ENCODE measurements at regions not wholly inside any gene's neighbourhood (a gene's known extent, or its start where the extent isn't known, plus 50 kb on each side); places are given as distances from the start of the nearest gene placed in this dataset.

DNA sequence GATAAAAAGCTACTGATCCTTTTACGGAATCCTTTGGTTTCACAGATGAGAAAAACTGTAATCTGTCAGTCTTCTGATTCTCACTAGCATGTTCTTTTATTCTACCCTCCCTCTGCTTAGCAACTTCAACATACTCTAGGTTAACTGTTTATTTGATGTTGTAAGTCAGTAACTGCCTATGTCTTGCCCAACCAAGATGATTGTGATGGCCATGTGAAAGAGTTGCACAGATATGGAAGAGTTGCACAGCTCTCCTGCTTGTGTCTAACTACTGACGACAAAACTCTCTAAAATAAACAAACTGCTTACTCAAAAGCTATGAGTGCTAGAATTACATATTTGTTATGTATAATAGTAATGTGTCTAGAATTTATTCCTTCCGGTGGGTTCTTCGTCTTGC, 227.3 kb upstream of the DAB2 start:
- no peak overlapping the region for H2BK15ac ChIP-seq (replicated peaks; ENCODE audit: low read depth)
- H3K18ac ChIP-seq (ENCODE audit: low read length): no peak overlapping the region
- no peaks in the 10 kb centered on the region for H3K4me1 ChIP-seq (ENCODE audit: control insufficient read depth, low read depth, low read length)
- H3K4me2 ChIP-seq (ENCODE audit: low read length): no peak overlapping the region
- WGBS (ENCODE audit: extremely low coverage, insufficient coverage, low lambda C conversion rate): no CpG with 5 or more reads among the region's 4 CpGs
- no peak overlapping the region for H4K5ac ChIP-seq (ENCODE audit: low read length)
- H2BK5ac ChIP-seq (ENCODE audit: low read length): no peak overlapping the region
- H3K9ac ChIP-seq (ENCODE audit: low read length): no peak overlapping the region
- H2BK120ac ChIP-seq (ENCODE audit: low read depth, low read length): no peak overlapping the region
- H3K79me2 ChIP-seq (ENCODE audit: control insufficient read depth, insufficient read depth, low read length): no peaks in the 10 kb centered on the region
- H2AK5ac ChIP-seq (ENCODE audit: low read length): no peak overlapping the region
- no peak overlapping the region for H3K27ac ChIP-seq (ENCODE audit: low read depth, low read length)
- no peak overlapping the region for H3K56ac ChIP-seq (ENCODE audit: low read length)
- H3K23ac ChIP-seq (ENCODE audit: low read length): no peak overlapping the region
- no peak overlapping the region for H4K8ac ChIP-seq (ENCODE audit: low read depth, low read length)
- no peaks in the 10 kb centered on the region for H3K79me1 ChIP-seq (ENCODE audit: low read length)
- no peaks in the 10 kb centered on the region for H3K36me3 ChIP-seq (ENCODE audit: control insufficient read depth, insufficient read depth, low read length)
- DNase-seq: no peak
- no peak overlapping the region for H3K4ac ChIP-seq (ENCODE audit: low read depth, low read length)
- no peak overlapping the region for H3K4me3 ChIP-seq (ENCODE audit: low read length)
- H3K27me3 ChIP-seq (ENCODE audit: insufficient read depth, low read length, poor library complexity): no peaks in the 10 kb centered on the region

DNA sequence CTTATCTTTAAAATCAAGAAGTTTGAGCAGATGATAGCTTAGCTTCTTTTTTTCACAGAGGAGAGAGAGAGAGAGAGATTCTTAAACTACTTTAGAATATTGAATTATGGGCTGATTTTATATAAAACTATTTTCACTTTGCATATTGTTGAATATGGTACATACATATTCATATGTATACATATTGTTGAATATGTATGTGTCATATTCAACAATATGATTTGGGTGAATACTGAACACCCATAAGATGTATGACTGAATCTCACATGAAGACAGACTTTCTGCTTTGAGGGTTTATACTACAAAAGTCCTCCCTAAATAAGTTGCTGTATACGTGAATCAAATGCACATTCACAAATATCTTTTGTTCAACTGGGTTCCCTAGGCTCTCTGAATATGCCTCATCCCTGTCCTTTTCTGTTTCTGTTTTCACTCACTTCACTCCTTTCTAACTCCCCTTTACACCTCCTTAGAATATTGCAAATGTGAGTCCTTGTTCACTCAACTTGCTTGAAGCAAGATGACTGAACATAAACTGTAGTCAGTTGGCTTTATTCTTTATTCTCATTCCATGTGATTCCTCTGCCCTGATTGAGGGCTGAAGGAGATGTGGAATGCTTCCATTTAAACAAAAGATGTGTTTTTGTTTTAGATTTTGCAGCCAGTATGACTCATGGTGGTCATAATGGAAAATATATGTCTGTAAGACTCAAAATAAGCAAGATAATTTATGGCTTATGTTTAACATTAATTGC, 225.4 kb upstream of the DAB2 start:
- Histone ChIP-seq H3K4me1 (ENCODE audit: control insufficient read depth, low read depth, low read length) (no peaks in the 10 kb centered on the region), H3K23ac (ENCODE audit: low read length) (no peak overlapping the region), H3K4me2 (ENCODE audit: low read length) (no peak overlapping the region), H2AK5ac (ENCODE audit: low read length) (no peak overlapping the region), H2BK5ac (ENCODE audit: low read length) (no peak overlapping the region), H3K56ac (ENCODE audit: low read length) (no peak overlapping the region), H3K4me3 (ENCODE audit: low read length) (no peak overlapping the region), H2BK15ac (replicated peaks; ENCODE audit: low read depth) (no peak overlapping the region), H4K8ac (ENCODE audit: low read depth, low read length) (no peak overlapping the region), H3K4ac (ENCODE audit: low read depth, low read length) (no peak overlapping the region), H3K27me3 (ENCODE audit: insufficient read depth, low read length, poor library complexity) (no peaks in the 10 kb centered on the region), H3K79me1 (ENCODE audit: low read length) (no peaks in the 10 kb centered on the region), H3K18ac (ENCODE audit: low read length) (no peak overlapping the region), H3K27ac (ENCODE audit: low read depth, low read length) (no peak overlapping the region), H3K79me2 (ENCODE audit: control insufficient read depth, insufficient read depth, low read length) (no peaks in the 10 kb centered on the region), H4K5ac (ENCODE audit: low read length) (no peak overlapping the region), H2BK120ac (ENCODE audit: low read depth, low read length) (no peak overlapping the region), H3K36me3 (ENCODE audit: control insufficient read depth, insufficient read depth, low read length) (no peaks in the 10 kb centered on the region), H3K9ac (ENCODE audit: low read length) (no peak overlapping the region)
- DNase-seq: no peak
- no CpG with 5 or more reads among the region's 1 CpG for WGBS (ENCODE audit: extremely low coverage, insufficient coverage, low lambda C conversion rate)

DNA sequence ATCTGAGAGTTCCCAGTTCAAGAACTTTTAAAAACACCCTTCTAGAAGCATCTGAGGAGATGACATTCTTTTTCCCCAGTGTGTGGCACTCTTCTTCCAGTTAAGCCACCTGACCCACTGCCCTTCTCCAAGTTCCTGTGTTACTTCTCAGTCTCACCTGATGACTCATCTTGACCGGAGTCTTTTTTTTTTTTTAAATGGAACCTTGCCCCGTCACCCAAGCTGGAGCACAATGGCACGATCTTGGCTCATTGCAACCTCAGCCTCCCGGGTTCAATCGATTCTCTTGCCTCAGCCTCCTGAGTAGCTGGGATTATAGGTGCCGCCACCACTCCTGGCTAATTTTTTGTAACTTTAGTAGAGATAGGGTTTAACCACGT, 224.1 kb upstream of the DAB2 start:
- Histone ChIP-seq H4K5ac (ENCODE audit: low read length) (no peak overlapping the region), H3K4me3 (ENCODE audit: low read length) (no peak overlapping the region), H3K27ac (ENCODE audit: low read depth, low read length) (no peak overlapping the region), H2AK5ac (ENCODE audit: low read length) (no peak overlapping the region), H3K18ac (ENCODE audit: low read length) (no peak overlapping the region), H3K4me1 (ENCODE audit: control insufficient read depth, low read depth, low read length) (no peaks in the 10 kb centered on the region), H2BK120ac (ENCODE audit: low read depth, low read length) (no peak overlapping the region), H3K23ac (ENCODE audit: low read length) (no peak overlapping the region), H3K79me1 (ENCODE audit: low read length) (no peaks in the 10 kb centered on the region), H3K4ac (ENCODE audit: low read depth, low read length) (no peak overlapping the region), H3K79me2 (ENCODE audit: control insufficient read depth, insufficient read depth, low read length) (no peaks in the 10 kb centered on the region), H3K36me3 (ENCODE audit: control insufficient read depth, insufficient read depth, low read length) (no peaks in the 10 kb centered on the region), H2BK15ac (replicated peaks; ENCODE audit: low read depth) (no peak overlapping the region), H3K4me2 (ENCODE audit: low read length) (no peak overlapping the region), H3K56ac (ENCODE audit: low read length) (no peak overlapping the region), H2BK5ac (ENCODE audit: low read length) (no peak overlapping the region), H4K8ac (ENCODE audit: low read depth, low read length) (no peak overlapping the region), H3K9ac (ENCODE audit: low read length) (no peak overlapping the region), H3K27me3 (ENCODE audit: insufficient read depth, low read length, poor library complexity) (no peaks in the 10 kb centered on the region)
- WGBS (ENCODE audit: extremely low coverage, insufficient coverage, low lambda C conversion rate): no CpG with 5 or more reads among the region's 7 CpGs
- peak; percentile 85 for DNase-seq

DNA sequence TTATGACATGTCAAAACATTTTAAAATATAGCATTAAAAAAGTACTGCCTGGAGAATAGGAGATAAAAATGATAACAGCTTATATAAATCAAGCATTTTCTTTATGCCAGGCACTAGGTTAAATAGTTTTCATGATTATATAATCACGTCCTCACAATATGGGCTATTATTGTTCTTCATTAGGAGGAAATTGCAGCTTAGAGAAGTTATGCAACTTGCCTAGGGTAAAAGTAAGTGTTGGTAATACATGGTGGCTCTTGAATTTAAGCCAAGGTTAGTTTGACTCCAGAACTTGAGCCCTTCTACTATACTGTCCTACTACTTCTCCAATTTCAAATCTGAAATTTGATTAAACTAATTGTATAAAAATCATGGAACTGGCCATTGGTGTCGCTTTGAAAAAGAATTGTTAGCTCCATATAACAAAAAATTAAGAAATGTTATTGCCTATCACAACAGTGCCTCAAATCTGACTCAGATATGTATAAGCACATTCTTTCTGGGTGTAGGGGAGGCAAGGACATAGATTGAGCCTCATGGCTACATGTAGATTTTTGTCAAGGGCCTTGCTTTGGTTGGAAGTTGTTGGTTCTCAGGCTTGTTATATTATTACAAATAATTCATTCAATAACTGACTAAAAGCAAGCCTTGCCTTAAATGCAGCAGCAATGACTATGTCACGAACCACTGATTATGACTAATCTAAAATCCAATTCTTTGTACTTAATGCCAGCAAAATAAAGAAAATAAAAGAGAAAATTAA, 223.5 kb upstream of the DAB2 start:
- Histone ChIP-seq H3K4me1 (ENCODE audit: control insufficient read depth, low read depth, low read length) (no peaks in the 10 kb centered on the region), H3K79me2 (ENCODE audit: control insufficient read depth, insufficient read depth, low read length) (no peaks in the 10 kb centered on the region), H3K56ac (ENCODE audit: low read length) (no peak overlapping the region), H3K27me3 (ENCODE audit: insufficient read depth, low read length, poor library complexity) (no peaks in the 10 kb centered on the region), H4K8ac (ENCODE audit: low read depth, low read length) (no peak overlapping the region), H3K4ac (ENCODE audit: low read depth, low read length) (no peak overlapping the region), H3K4me2 (ENCODE audit: low read length) (no peak overlapping the region), H2BK120ac (ENCODE audit: low read depth, low read length) (no peak overlapping the region), H3K79me1 (ENCODE audit: low read length) (no peaks in the 10 kb centered on the region), H3K4me3 (ENCODE audit: low read length) (no peak overlapping the region), H2BK5ac (ENCODE audit: low read length) (no peak overlapping the region), H2BK15ac (replicated peaks; ENCODE audit: low read depth) (no peak overlapping the region), H3K9ac (ENCODE audit: low read length) (no peak overlapping the region), H3K36me3 (ENCODE audit: control insufficient read depth, insufficient read depth, low read length) (no peaks in the 10 kb centered on the region), H4K5ac (ENCODE audit: low read length) (no peak overlapping the region), H3K27ac (ENCODE audit: low read depth, low read length) (no peak overlapping the region), H3K23ac (ENCODE audit: low read length) (no peak overlapping the region), H2AK5ac (ENCODE audit: low read length) (no peak overlapping the region), H3K18ac (ENCODE audit: low read length) (no peak overlapping the region)
- DNase-seq: no peak
- no CpG with 5 or more reads among the region's 3 CpGs for WGBS (ENCODE audit: extremely low coverage, insufficient coverage, low lambda C conversion rate)

DNA sequence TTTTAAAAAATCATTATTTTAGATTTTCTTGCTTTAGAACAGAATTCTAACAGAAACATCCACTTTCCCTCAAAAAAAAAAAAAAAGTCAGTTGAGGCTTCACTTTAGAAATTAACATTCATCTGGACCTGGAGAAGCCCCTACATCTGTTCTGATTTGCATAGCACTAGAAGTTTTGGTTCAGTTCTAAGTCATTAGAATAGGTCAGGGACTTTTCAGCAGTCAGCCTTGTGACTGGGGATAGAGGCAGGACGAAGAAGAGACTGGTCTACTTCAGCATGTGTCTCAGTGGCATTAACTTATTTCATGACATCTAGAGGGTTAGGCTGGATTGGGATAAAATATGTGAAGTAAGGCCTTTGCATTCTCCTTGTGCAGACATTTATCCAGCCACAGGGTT, 215.8 kb upstream of the DAB2 start:
- Histone ChIP-seq H3K56ac (ENCODE audit: low read length) (no peak overlapping the region), H3K27me3 (ENCODE audit: insufficient read depth, low read length, poor library complexity) (no peaks in the 10 kb centered on the region), H3K23ac (ENCODE audit: low read length) (no peak overlapping the region), H3K9ac (ENCODE audit: low read length) (no peak overlapping the region), H2BK120ac (ENCODE audit: low read depth, low read length) (no peak overlapping the region), H2BK5ac (ENCODE audit: low read length) (no peak overlapping the region), H3K36me3 (ENCODE audit: control insufficient read depth, insufficient read depth, low read length) (no peaks in the 10 kb centered on the region), H3K79me2 (ENCODE audit: control insufficient read depth, insufficient read depth, low read length) (no peaks in the 10 kb centered on the region), H2BK15ac (replicated peaks; ENCODE audit: low read depth) (no peak overlapping the region), H3K4ac (ENCODE audit: low read depth, low read length) (no peak overlapping the region), H3K4me2 (ENCODE audit: low read length) (no peak overlapping the region), H3K4me3 (ENCODE audit: low read length) (no peak overlapping the region), H2AK5ac (ENCODE audit: low read length) (no peak overlapping the region), H3K18ac (ENCODE audit: low read length) (no peak overlapping the region), H3K79me1 (ENCODE audit: low read length) (no peaks in the 10 kb centered on the region), H4K5ac (ENCODE audit: low read length) (no peak overlapping the region), H3K4me1 (ENCODE audit: control insufficient read depth, low read depth, low read length) (no peaks in the 10 kb centered on the region), H4K8ac (ENCODE audit: low read depth, low read length) (no peak overlapping the region), H3K27ac (ENCODE audit: low read depth, low read length) (no peak overlapping the region)
- no peak for DNase-seq
- WGBS (ENCODE audit: extremely low coverage, insufficient coverage, low lambda C conversion rate): no CpG with 5 or more reads among the region's 1 CpG
